Breast epithelium (tissue), 4 donors: ENCODE measurements at regions not wholly inside any gene's neighbourhood (a gene's known extent, or its start where the extent isn't known, plus 50 kb on each side); places are given as distances from the start of the nearest gene placed in this dataset.

Source experiments
- DNase-seq, 2 donors: peaks; one replicate each; pipeline ENCODE4 v3.0.0-alpha.2; 2019; ENCODE audit warnings: low spot score in 2 of 2
- H3K27ac ChIP-seq, 2 donors: fragments of 200-600 bp; sonication (generic) in 1 of 2; one replicate each; pipeline ENCODE4 v1.5.1; 2016 to 2019; ENCODE audit warnings: mild to moderate bottlenecking in 1 of 2
- H3K27me3 ChIP-seq, 2 donors: fragments of 200-600 bp; sonication (generic) in 1 of 2; one replicate each; pipeline versions ENCODE4 v1.5.1 to v1.6.0; 2017 to 2019; ENCODE audit warnings: control low read depth in 1 of 2, mild to moderate bottlenecking in 1 of 2
- H3K36me3 ChIP-seq: fragments of 200-600 bp; one replicate; pipeline ENCODE4 v1.5.1; 2019
- H3K4me1 ChIP-seq, 2 donors: fragments of 200-600 bp; sonication (generic); one replicate each; pipeline ENCODE4 v1.5.1; 2016 to 2019; ENCODE audit warnings: control low read depth in 1 of 2
- H3K4me3 ChIP-seq, 3 donors: fragments of 200-600 bp; sonication (generic); 1 replicate in 2 of 3; 2 replicates in 1 of 3; pipeline ENCODE4 v1.5.1; 2016 to 2019; ENCODE audit warnings: mild to moderate bottlenecking in 3 of 3, moderate library complexity in 2 of 3
- H3K9me3 ChIP-seq, 2 donors: fragments of 200-600 bp; sonication (generic) in 1 of 2; one replicate each; pipeline ENCODE4 v1.5.1; 2016 to 2019; ENCODE audit warnings: control low read depth in 1 of 2
- CTCF ChIP-seq, 3 donors: fragments of 450-650 bp; IDR thresholded peaks; one replicate each; pipeline ENCODE4 v1.5.1; 2016 to 2017; ENCODE audit warnings: antibody characterized with exemption in 3 of 3, mild to moderate bottlenecking in 3 of 3, moderate library complexity in 3 of 3
- POLR2A ChIP-seq: fragments of 450-650 bp; IDR thresholded peaks from one replicate; pipeline ENCODE4 v1.6.1; 2016; ENCODE audit warnings: antibody characterized with exemption, mild to moderate bottlenecking, moderate library complexity
- POLR2AphosphoS5 ChIP-seq, 3 donors: sonication (generic); formaldehyde crosslinking; IDR thresholded peaks; one replicate each; pipeline ENCODE4 v1.6.1; 2017; ENCODE audit warnings: antibody characterized with exemption in 3 of 3
- intact Hi-C: fragments of 100-400 bp; cut with DNase I; formaldehyde crosslinking; loops from one replicate; pipeline ENCODE4 v1.15.1; 2023; ENCODE audit warnings: low total_unique reads

GRCh38 chr6:14488180-14488579 is 370.6 kb downstream of the CD83 start:
- H3K27me3 ChIP-seq = no peaks in the 10 kb centered on the region
- intact Hi-C loops = no loop called here
- no peak for TF ChIP-seq CTCF (IDR thresholded peaks at IDR 0.05)
- no peak for TF ChIP-seq POLR2A
- TF ChIP-seq POLR2AphosphoS5 (IDR thresholded peaks at IDR 0.05) = no peak

GRCh38 chr6:14489445-14489844 is 371.9 kb downstream of the CD83 start:
- TF ChIP-seq POLR2A = no peak
- TF ChIP-seq CTCF (IDR thresholded peaks at IDR 0.05) = no peak
- TF ChIP-seq POLR2AphosphoS5 (IDR thresholded peaks at IDR 0.05) = no peak
- Histone ChIP-seq H3K27ac (no peak overlapping the region), H3K4me3 (no peak overlapping the region), H3K4me1 (no peaks in the 10 kb centered on the region), H3K36me3 (no peaks in the 10 kb centered on the region), H3K27me3 (no peaks in the 10 kb centered on the region), H3K9me3 (no peaks in the 10 kb centered on the region)
- no peak for DNase-seq
- intact Hi-C loops = no loop called here

More at GRCh38 chr6:14488180-14488579, 370.6 kb downstream of the CD83 start:
- DNase-seq = no peak
- Histone ChIP-seq H3K9me3 (no peaks in the 10 kb centered on the region), H3K36me3 (no peaks in the 10 kb centered on the region), H3K4me1 (no peaks in the 10 kb centered on the region), H3K27ac (no peak overlapping the region), H3K4me3 (no peak overlapping the region)

GRCh38 chr6:14498748-14499147 is 381.2 kb downstream of the CD83 start:
- DNase-seq = no peak
- TF ChIP-seq CTCF (IDR thresholded peaks at IDR 0.05) (no peak), POLR2AphosphoS5 (IDR thresholded peaks at IDR 0.05) (no peak), POLR2A (no peak)
- no peak overlapping the region for H3K27ac ChIP-seq
- no peak overlapping the region for H3K4me3 ChIP-seq
- H3K9me3 ChIP-seq = no peaks in the 10 kb centered on the region
- H3K36me3 ChIP-seq = no peaks in the 10 kb centered on the region
- H3K4me1 ChIP-seq = no peaks in the 10 kb centered on the region
- intact Hi-C loops = no loop called here
- no peaks in the 10 kb centered on the region for H3K27me3 ChIP-seq

GRCh38 chr6:14499309-14499708 is 381.7 kb downstream of the CD83 start:
- DNase-seq = no peak
- no peak for TF ChIP-seq POLR2AphosphoS5 (IDR thresholded peaks at IDR 0.05)
- TF ChIP-seq CTCF (IDR thresholded peaks at IDR 0.05) = no peak
- no peak for TF ChIP-seq POLR2A
- intact Hi-C loops = no loop called here

GRCh38 chr6:14499841-14500240 is 382.3 kb downstream of the CD83 start:
- no peaks in the 10 kb centered on the region for H3K36me3 ChIP-seq
- no peaks in the 10 kb centered on the region for H3K9me3 ChIP-seq
- no peak overlapping the region for H3K4me3 ChIP-seq
- H3K4me1 ChIP-seq = no peaks in the 10 kb centered on the region
- H3K27ac ChIP-seq = no peak overlapping the region
- intact Hi-C loops = no loop called here
- no peak for TF ChIP-seq POLR2AphosphoS5 (IDR thresholded peaks at IDR 0.05)
- no peak for TF ChIP-seq CTCF (IDR thresholded peaks at IDR 0.05)
- TF ChIP-seq POLR2A = no peak
- no peak for DNase-seq
- H3K27me3 ChIP-seq = no peaks in the 10 kb centered on the region

More at GRCh38 chr6:14499309-14499708, 381.7 kb downstream of the CD83 start:
- no peaks in the 10 kb centered on the region for H3K27me3 ChIP-seq
- H3K4me3 ChIP-seq = no peak overlapping the region
- no peaks in the 10 kb centered on the region for H3K36me3 ChIP-seq
- H3K4me1 ChIP-seq = no peaks in the 10 kb centered on the region
- no peak overlapping the region for H3K27ac ChIP-seq
- no peaks in the 10 kb centered on the region for H3K9me3 ChIP-seq
